GM21737 (cell line): ENCODE measurements at regions not wholly inside any gene's neighbourhood (a gene's known extent, or its start where the extent isn't known, plus 50 kb on each side); places are given as distances from the start of the nearest gene placed in this dataset.

Experiments used
- ATAC-seq: cut with Tn5 transposase; IDR thresholded peaks from one replicate; pipeline ENCODE4 v1.9.1; 2021; ENCODE audit warnings: mild to moderate bottlenecking, moderate library complexity; ENCODE audit not compliant: unreplicated experiment

DNA sequence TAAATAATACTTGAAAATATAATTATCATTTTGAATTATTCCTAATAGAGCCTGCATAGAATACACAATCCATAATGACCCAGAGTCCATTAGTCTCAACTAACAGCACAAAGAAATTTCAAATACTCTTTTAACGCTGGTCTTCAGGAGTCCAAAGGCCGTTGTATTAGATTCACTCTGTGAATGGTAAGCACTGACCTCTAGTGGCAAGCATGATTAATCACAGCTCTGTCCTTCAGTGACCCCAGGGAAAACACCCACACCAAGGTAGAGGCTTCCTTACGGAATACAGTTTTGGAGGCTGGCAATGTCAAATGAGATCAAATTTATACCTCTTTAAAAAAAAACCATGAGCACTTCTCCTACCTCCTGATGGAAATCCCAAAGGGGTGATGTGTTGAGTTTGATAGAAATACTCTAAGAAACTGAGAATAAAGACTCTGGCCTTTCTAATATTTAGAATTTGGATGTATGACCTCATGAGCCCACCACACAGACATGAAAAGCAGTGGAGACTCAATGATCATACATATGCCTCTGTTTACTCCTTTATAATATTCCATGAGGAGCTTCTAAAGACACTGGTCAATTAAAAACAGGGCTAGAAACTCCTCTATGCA, 147.2 kb upstream of the DKK2 start:
- ATAC-seq, result peak; percentile 96

DNA sequence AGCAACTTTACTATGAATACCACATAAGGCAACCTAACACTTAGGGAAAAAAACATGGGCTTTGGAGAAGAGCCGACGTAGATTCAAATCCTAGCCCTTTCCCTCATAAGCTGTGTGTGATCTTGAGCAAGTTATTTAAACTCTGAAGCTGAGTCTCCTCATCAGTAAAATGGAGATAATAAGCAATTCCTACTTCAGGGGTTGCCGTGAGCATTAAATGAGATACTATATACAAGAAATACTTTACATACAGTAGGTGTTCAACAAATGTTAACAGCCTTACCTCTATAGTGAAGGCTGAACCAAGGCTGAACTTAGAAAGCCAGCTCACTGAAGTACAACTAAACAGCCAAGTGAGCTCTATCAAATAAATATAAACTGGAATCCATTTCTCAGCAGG, 146.2 kb upstream of the DKK2 start:
- no peak for ATAC-seq

DNA sequence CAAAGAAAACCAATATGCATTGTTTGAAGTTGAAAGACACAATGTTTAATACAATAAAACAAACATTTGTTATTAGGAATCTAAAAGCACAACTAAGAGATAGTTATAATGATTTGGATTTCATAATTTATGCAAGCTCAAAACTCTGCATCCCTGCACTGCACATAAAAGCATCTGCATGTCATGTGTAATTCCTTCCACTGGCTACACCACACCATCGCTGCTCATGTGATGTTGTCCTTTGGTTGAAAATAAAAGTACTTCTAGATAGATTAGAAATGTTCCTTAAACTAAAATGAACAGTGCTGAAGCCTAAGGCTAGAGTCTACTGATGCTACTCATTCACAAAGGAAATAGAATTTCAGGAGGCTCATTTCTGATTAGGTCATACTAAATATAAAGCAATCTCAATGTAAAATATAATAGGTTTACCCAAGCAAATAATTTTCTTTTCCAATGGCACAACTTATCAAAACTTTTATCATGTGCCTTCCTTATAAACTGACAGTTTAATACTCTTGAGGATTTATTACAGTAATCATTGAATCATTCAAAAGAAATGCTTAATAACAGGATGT, 130.8 kb upstream of the DKK2 start:
- no peak for ATAC-seq

- no peak for ATAC-seq
These were observed 130.1 kb upstream of the DKK2 start for GRCh38 chr4:107166181-107166580.

DNA sequence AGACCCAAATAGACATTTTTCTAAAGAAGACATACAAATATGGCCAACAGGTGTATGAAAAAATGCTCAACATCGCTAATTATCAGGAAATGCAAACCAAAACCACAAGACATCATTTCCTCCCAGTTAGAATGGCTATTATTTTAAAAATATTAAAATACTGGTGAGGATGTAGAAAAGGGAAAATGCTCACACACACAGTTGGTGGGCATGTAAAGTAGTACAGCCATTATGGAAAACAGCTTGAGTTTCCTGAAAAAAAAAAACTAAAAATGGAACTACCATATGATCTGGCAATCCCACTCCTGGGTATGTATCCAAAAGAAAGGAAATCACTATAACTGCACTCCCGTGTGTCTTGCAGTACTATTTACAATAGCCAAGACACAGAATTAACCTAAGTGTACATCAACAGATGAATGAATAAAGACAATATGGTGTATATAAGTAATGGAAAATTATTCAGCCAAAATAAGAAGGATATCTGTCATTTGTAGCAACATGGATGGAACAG, 128.9 kb upstream of the DKK2 start:
- ATAC-seq, result no peak

DNA sequence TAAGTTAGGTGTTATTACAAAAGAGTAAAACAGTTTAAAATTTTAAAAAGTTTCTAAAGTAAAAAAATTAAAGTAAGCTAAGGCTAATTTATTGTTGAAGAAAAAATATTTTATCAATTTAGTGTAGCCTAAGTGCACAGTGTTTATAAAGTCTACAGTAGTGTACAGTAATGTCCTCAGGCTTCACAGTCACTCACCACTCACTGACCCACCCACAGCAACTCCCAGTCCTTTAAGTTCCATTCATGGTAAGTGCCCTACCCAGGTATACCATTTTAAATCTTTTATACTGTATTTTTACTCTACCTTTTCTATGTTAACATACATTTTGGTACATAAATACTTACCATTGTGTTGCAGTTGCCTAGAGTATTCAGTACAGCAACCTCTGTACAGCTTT, 120.3 kb upstream of the DKK2 start:
- ATAC-seq, result no peak

DNA sequence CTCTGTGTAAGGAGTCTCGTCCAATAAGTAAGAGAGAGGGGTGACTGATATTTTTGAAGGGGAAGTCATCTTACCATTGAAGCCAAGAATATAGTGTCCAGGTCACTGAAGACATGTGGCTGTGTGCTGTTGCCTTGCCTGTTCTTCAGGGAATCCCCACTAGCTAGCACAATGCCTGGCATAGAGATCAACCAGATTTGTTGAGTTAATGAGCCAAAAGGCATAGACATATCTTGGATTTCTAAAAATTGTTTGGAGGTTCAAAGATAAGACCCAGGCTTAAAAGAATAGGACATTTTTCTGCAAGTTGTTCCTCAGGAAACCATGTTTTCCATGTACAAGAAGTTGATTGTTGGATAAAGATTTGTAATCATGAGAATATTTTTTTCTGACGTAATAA, 119.3 kb upstream of the DKK2 start:
- ATAC-seq, result no peak

DNA sequence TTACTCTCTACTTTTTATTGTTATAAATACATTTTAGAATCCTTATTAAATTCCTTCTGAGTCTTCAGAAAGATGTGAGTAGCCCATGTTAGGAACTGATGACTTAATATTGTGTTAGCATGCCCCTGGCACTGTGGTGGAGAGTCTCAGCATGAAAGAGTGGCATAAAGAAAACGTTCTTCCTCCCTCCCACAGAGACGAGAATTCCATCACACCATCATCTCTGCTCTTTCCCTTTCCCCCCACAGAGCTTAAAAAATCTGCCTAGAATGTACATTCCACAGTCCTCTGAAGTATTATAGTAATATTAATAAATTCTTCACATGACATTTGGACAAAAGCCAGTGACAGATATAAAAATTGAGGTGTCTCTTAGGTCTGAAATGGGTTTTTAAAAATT, 117.8 kb upstream of the DKK2 start:
- no peak for ATAC-seq

GRCh38 chr4:107153228-107153627, 117.1 kb upstream of the DKK2 start:
- no peak for ATAC-seq

DNA sequence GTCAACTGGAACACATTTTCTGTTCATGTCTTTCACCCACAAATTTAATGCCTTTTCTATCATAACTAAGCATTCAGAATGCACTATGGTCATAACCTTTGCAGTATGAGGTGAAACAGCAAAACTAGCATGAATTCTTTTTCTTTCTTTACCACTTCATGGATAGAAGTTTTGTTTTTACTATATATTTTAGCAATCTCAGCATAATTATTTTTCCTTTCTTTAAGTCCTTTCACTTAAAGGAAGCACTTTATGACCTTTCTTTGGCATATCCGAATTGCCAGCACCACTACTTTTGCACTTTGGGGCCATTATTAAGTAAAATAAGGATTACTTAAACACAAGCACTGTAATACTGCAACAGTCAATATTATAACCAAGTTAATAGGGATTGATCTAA, 115.1 kb upstream of the DKK2 start:
- no peak for ATAC-seq

DNA sequence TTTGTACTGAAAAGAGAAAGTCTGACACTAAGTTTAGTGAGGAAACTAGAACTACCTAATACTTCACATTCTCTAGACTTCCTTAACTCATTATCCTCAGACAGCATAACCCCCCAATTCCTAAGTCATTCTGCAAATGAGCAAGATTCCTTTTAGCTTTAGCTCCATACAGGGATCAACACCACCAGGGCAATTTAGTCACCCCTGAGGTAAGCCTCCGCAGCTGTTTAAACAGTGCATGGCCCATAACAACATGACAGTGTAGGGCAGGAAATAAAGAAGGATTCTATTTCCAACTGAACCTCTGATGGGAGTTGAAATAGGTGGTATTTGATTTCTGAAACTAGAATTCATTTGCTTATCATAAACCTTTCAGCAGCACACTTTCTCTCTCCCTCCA, 112.8 kb upstream of the DKK2 start:
- ATAC-seq, result no peak

DNA sequence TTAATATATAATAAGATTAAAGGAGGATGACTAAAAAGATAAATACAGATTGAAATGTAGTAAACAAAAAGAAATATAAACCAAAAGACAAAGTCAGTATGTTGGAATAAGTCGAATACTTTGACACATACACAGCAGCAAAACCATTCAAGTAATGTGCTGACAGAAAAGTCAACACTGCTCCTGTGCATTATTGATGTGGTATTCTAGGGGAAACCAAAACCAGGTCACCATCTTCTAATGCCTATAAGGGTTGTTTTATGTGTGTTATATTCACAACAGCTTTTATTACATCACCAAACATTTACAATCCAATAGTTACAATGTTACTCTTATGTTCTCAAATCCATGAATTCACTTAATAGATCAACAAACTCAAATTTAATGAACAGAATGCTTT, 111.8 kb upstream of the DKK2 start:
- no peak for ATAC-seq

GRCh38 chr4:107138433-107138832, 102.3 kb upstream of the DKK2 start:
- ATAC-seq, result no peak

DNA sequence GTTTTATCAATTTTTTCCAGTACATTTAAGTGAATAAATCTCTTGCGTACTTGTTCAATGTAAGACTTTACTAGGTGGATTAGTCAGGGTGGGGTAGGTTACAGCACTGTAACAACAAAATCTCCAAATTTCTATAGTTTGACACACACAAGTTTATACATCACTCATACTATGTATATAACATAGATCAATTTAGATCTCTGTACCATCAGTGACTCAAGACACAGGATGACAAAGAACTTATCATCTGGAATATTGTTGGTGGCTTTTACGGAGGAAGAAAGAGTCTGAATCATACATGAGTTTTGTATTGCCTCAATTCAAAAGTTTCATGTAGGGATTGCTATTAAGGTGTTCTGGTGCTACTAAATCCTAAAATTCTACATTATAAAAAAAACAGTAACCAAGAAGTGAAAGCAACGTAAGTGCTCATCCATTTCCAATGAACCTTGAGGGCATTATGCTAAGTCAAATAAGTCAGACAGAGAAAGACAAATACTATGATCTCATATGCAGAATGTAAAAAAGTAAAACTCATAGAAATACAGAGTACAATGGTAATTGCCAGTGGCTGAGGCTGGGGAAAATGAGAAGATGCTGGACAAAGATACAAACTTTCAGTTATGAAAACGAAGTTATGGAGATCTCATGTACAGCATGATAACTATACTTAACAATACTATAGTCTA, 98.0 kb upstream of the DKK2 start:
- ATAC-seq, result no peak

DNA sequence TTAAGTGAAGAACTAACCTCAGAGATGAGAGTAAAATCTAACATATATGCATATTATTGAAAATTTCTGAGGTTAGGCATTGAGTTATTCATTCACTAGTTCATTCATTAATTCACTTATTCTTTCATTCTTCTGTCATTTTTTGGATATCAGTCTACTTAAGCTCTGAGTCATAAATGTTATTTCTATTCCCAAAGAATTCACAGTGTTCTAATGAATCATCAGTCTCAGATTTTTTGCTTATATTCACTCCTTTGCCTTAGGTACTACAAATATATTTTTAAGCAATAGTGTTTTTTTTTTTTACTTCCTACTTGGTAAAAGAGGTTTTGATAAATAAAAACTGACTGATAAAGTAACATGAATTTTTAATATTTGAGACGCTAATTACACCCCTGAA, 95.2 kb upstream of the DKK2 start:
- ATAC-seq, result no peak

DNA sequence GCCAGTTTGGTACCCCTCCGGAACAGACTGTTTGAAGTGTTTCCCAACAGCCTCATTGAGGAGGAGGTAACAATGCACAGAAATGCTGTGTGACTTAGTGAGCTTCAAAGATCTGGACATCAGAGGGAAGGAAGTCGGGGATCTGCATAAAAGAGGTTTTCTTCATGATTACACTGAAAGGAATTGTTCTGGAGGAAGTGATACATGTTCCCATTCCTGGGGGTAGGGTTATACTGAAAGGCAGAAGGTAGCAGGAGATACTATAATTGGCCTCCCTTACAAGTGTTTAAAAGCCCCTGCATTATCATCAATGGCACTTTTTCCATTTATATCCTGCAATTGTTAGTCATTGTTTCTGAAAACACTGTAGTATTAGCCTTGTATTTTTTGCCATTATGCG, 94.0 kb upstream of the DKK2 start:
- no peak for ATAC-seq

GRCh38 chr4:107129611-107130010, 93.5 kb upstream of the DKK2 start:
- no peak for ATAC-seq

GRCh38 chr4:107129076-107129475, 93.0 kb upstream of the DKK2 start:
- ATAC-seq, result no peak

- no peak for ATAC-seq
These were observed 92.0 kb upstream of the DKK2 start for GRCh38 chr4:107128116-107128515.

GRCh38 chr4:107125496-107125895, 89.4 kb upstream of the DKK2 start:
- ATAC-seq, result no peak

- no peak for ATAC-seq
These were observed 86.6 kb upstream of the DKK2 start for GRCh38 chr4:107122736-107123135.

DNA sequence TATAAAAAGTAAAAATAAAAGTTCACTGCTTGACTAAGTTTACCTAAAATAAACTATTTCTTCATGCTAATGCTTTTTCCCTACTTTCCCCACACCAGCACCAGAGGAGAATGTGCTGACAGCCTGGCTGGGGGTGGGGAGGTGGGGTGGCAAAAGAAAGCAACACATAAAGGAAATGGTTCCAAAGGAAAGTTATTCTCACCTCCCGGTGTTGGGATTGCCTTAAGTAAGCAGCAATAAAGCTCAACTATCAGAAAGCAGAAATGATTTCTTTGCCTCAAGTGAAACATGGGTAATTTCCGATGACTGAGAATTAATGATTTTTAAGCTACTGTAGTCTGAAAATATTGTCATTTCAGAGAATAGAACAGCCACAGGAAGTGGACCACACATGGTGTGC, 84.5 kb upstream of the DKK2 start:
- ATAC-seq, result no peak
